HG02884 (cell line): ENCODE measurements at regions not wholly inside any gene's neighbourhood (a gene's known extent, or its start where the extent isn't known, plus 50 kb on each side); places are given as distances from the start of the nearest gene placed in this dataset.
"Not testable (repeated sequence)": the region's sequence is repeated elsewhere in the genome, so short reads cannot be mapped to it uniquely, and the experiment has no call there.

Experiments used
- ATAC-seq: cut with Tn5 transposase; IDR thresholded peaks from one replicate; pipeline ENCODE4 v1.9.1; 2021; ENCODE audit warnings: mild to moderate bottlenecking, moderate library complexity; ENCODE audit not compliant: unreplicated experiment

GRCh38 chr4:188904617-188905016 is 765.4 kb downstream of the TRIML1 start:
- no peak for ATAC-seq

DNA sequence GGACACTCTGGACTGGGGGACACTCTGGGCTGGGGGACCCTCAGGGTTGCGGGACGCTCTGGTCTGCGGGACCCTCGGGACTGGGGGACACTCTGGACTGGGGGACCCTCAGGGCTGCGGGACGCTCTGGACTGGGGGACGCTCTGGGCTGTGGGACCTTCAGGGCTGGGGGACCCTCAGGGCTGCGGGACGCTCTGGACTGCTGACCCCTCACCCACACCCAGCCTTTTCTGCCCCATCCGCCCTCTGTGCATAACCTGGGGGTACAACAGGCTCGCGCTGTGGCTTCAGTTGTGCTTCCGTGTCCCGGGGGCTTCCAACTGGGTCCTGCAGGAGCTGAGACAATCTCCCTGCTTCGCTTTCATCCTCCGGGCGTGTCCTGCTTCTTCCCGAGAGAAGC is 766.0 kb downstream of the TRIML1 start:
- no peak for ATAC-seq

GRCh38 chr4:188911199-188911598 is 772.0 kb downstream of the TRIML1 start:
- no peak for ATAC-seq

GRCh38 chr4:188911707-188912106 is 772.5 kb downstream of the TRIML1 start:
- ATAC-seq: no peak

DNA sequence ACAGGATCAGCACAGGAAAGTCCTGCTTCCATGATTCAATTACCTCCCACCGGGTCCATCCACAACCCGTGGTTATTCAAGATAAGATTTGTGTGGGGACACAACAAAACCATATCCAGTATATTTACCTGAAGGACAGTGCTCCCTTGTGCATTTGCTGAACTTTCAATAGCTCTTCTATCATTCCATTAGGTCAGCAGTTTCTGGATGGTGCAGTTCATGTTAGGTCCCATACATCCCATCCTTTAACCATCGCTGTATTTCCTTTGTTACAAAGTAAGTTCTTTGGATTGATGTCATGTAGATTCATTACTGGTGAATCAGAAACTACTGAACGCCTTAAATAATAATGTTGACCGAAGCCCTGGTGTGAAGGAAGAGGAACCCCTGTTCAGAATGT is 775.9 kb downstream of the TRIML1 start:
- no peak for ATAC-seq

DNA sequence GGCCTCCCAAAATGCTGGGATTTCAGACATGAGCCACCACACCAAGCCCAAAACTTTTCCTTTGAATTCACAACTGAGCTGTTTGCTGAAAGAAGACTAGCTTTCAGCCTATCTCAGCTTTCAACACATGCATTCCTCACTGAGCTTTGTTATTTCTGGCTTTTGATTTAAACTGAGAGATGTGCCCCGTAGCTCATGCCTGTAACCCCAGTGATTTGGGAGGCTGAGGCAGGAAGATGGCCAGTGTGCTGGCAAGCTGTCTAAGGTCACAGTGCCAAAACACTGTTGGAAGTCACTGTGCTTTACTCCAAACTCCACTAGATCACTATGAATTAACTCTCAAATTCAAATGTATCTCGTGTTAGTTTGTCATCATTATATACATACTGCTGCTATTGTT is 779.5 kb downstream of the TRIML1 start:
- ATAC-seq: no peak

DNA sequence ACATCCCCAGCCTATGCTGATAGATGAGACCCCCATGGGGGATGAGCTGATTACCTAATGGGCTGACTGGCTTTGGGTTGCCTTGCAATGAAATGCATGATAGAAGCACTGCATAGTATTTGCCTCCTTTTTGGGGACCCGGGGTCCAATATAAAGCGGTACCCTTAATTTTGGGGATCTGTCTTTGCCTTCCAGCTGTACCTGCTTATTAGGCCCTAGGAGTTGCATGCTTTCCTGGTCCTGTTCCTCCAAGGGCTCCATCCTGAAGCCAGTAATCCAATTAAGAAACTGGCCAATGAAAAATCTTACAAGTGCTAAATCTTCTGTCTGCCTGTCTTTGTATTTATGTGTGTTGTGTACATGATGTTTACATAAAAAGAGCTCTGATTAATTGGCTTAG is 791.6 kb downstream of the TRIML1 start:
- no peak for ATAC-seq

DNA sequence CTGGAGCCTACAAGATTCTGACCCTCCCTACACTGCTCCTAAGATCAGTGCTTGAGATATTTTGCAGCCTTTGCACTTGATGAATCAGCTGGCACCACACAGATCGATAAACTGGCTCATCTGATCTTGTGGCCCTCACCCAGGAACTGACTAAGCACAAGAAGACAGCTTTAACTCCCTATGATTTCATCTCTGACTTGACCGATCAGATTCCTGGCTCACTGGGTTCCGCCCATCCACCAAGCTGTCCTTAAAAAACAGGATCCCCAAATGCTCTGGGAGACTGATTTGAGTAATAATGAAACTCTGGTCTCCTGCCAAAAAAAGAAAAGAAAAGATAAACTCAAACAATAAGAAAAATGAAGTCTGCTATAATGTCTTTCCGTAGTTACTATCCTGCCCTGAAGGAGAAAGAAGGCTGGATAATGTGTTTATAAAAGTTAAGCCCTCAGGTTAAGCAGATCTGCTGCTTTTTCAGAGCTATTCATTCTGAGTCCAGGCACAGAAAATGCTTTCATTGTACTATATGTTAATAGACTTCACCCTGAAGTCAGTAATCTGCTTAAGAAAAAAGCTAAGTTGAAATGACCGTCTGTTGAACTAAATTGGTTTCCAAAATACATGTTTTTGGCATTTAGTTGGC is 795.2 kb downstream of the TRIML1 start:
- no peak for ATAC-seq

DNA sequence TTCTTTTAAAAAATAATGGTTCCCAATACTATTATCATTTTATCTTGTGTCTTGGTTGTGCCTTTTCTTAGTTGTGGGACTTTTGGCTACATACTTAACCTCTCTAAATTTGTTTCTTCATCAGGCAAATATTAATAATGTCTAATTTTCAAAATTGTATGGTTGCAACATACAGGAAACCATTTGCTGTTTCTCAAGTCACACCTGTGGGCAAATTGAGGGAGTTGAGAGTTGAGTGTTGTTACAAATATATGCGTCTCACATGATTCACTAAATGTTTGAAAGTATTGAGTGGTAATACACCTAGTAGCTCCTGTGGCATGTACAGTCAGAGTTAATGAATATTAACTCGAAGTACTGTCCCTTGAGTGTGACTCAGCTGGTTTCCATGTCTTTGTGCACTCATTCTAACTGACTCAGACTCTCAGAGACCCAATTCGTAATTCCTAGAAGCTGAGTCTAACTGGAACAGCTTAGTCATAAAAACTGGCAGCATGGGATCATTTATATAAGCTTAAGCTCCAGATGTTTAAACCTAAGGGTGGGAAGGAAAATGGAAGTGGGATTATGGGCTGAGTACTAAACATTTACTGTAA is 802.4 kb downstream of the TRIML1 start:
- no peak for ATAC-seq

GRCh38 chr4:188942606-188943005 is 803.4 kb downstream of the TRIML1 start:
- ATAC-seq: no peak

DNA sequence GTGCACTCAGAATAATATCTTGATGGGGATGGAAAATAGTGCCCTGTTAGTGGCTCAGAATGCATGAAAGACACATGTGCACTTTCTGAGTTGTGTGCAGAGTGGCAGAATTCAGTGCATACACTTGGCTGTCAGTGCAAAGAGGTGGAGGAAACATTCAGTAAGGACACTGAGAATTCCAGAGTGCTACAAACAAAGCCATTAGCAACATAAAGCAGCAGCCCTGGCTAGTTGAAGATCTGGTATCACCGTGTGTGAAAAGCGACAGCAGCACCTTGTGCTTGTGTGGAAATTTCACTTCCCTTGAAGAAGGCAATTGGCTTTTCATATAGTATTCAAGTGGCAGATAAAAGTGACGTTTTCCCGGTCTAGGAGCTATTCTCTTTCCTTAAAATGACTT is 810.4 kb downstream of the TRIML1 start:
- ATAC-seq: no peak

GRCh38 chr4:188955066-188955465 is 815.8 kb downstream of the TRIML1 start:
- no peak for ATAC-seq

GRCh38 chr4:188956566-188956965 is 817.3 kb downstream of the TRIML1 start:
- ATAC-seq: no peak

- no peak for ATAC-seq
These were observed 819.1 kb downstream of the TRIML1 start for GRCh38 chr4:188958346-188958745.

DNA sequence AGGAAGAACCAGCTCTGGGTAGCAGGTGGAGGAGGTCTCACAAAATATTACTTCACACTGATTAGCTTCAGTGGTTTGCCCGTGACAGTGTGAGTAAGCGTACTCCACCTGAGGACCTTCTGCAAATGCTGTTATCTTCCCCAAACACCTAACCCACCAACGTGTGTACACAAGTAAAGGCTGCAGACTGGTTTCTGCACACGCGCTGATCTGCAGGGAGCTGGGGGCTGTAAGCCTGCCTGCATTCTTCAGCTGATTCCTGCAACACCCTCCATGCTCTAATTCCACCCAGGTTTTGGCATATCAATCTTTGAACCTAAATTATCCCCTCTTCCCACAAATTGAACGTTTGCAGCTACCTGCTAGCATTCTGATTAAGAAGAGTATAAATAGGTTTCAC is 820.2 kb downstream of the TRIML1 start:
- no peak for ATAC-seq

GRCh38 chr4:188960411-188961093 is 821.3 kb downstream of the TRIML1 start:
- ATAC-seq: no peak

- ATAC-seq: no peak
These were observed 831.9 kb downstream of the TRIML1 start for GRCh38 chr4:188971125-188971524.

DNA sequence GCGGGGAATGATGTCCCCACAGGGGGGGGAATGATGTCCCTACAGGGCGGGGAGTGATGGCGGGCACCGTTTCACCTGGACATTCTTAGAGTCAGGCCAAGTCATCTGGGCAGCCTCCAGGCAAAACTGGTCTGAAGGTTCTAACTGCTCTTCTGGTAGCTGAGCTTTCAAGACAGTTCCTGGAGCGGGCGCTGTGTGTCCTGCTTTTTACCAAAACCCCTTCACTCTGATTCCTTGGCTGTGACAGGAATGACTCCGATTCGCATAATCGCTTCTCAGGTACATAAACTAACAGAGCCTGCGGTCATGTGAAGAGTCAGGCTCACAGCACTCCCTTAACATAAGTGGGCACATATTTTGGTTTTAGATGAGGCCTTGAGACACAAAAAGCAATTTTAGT is 836.0 kb downstream of the TRIML1 start:
- ATAC-seq: no peak

- no peak for ATAC-seq
These were observed 837.4 kb downstream of the TRIML1 start for GRCh38 chr4:188976644-188977115.

DNA sequence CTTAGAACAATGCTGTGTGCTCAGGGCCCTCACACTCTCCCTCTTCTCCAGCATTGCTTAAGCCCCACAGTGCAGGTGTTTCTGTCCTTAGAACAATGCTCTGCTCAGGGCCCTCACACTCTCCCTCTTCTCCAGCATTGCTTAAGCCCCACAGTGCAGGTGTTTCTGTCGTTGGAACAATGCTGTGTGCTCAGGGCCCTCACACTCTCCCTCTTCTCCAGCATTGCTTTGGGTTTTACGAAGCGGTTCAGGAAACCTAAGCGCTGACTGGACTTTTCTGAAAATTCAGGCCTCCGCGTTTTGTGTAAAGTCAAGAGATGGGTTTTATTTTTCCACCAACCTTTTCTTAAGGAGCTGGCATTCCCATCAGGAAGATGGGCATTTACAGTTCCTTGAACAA is 838.0 kb downstream of the TRIML1 start:
- not testable (repeated sequence) for ATAC-seq

DNA sequence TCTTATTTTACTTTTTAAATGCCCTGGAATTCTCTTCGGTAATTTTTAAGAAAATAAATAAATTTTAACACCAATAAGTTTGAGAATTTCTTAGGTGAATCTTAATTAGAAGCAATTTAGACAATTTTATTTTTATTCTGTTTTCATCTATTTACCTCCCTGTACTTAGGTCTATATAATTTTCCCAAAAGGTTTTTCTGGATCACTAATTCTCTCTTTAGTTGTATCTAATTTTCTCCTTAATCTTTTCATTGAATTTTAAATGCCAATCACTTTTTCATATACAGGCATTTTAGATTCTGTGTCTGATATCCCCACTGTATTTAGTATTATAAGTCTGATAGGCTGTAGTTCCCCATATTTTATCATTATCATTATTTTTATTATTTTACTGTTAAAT is 845.3 kb downstream of the TRIML1 start:
- no peak for ATAC-seq

- ATAC-seq: no peak
These were observed 847.0 kb downstream of the TRIML1 start for GRCh38 chr4:188986271-188986689.
